Aorta (tissue), 5 donors: ENCODE measurements at regions not wholly inside any gene's neighbourhood (a gene's known extent, or its start where the extent isn't known, plus 50 kb on each side); places are given as distances from the start of the nearest gene placed in this dataset.
"Not testable (repeated sequence)": the region's sequence is repeated elsewhere in the genome, so short reads cannot be mapped to it uniquely, and the experiment has no call there.

Source experiments
- ATAC-seq: fragments of 200-7000 bp; cut with Tn5 transposase; one replicate; pipeline ENCODE4 v1.9.1; 2022; ENCODE audit warnings: moderate library complexity; ENCODE audit not compliant: low FRiP score
- DNase-seq, 2 donors: peaks; one replicate each; pipeline ENCODE4 v3.0.0-alpha.2; 2020
- H3K27ac ChIP-seq, 2 donors: one replicate each; pipeline ENCODE4 v1.5.1; 2013; ENCODE audit warnings: low read length in 2 of 2, mild to moderate bottlenecking in 2 of 2, moderate library complexity in 2 of 2, control low read depth in 1 of 2, inconsistent platforms in 1 of 2, low read depth in 1 of 2
- H3K27me3 ChIP-seq, 2 donors: one replicate each; pipeline ENCODE4 v1.6.1; 2013; ENCODE audit warnings: control low read depth in 1 of 2, low read length in 1 of 2, mild to moderate bottlenecking in 1 of 2, moderate library complexity in 1 of 2; ENCODE audit not compliant: insufficient read depth in 2 of 2, control insufficient read depth in 1 of 2
- H3K36me3 ChIP-seq, 2 donors: one replicate each; pipeline ENCODE4 v1.6.1; 2013; ENCODE audit warnings: control low read depth in 1 of 2, low read length in 1 of 2, mild to moderate bottlenecking in 1 of 2; ENCODE audit not compliant: insufficient read depth in 2 of 2, control insufficient read depth in 1 of 2
- H3K4me1 ChIP-seq, 2 donors: one replicate each; pipeline ENCODE4 v1.6.1; 2013; ENCODE audit warnings: low read length in 2 of 2, control low read depth in 1 of 2, mild to moderate bottlenecking in 1 of 2, moderate library complexity in 1 of 2; ENCODE audit not compliant: insufficient read depth in 2 of 2, control insufficient read depth in 1 of 2
- H3K4me3 ChIP-seq, 2 donors: one replicate each; pipeline ENCODE4 v1.5.1; 2013; ENCODE audit warnings: low read length in 2 of 2, control low read depth in 1 of 2, mild to moderate bottlenecking in 1 of 2
- H3K9me3 ChIP-seq: one replicate; pipeline ENCODE4 v1.6.1; 2013; ENCODE audit warnings: mild to moderate bottlenecking, low read length; ENCODE audit not compliant: control insufficient read depth
- WGBS, 2 donors: extraction: QIAGEN DNeasy Blood & Tissue Kit; methylation state at CpG; one replicate each; pipeline ENCODE4 v1.1.7; 2013; 5-methylcytosine and 5-hydroxymethylcytosine counted together
- intact Hi-C, 2 donors: fragments of 100-400 bp; cut with DNase I; formaldehyde crosslinking; loops; one replicate each; pipeline versions ENCODE4 v1.14.2 to v1.15.0; 2022
- donor health status: healthy with polysubstance abuse.
- donor health status: Bipolar disorder and iron deficiency.
- donor health status: DM: no; HTN: no; CAD: no.
- donor health status: DM: no; HTN: no; CAD: no.
- donor health status: DM: yes; HTN: yes; CAD: no.

DNA sequence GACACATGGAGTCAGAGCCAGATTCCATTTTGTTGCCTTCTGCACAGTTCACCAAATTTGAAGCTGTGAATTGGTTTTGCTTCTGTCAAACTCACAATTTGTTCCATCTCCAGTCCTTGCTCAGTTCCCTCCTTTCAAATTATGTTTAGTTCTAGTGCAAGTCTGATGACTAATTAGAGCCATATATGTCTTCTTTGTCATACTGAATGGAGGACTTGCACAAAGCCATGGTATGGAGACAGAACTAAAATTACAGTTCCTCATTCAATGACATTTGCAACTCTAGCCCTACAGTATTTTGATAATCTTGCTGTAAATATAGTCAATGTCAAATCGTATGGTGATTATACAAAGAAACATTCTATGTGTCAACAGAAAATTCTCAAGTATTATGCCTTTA, 936.9 kb upstream of the CELF4 start:
- Histone ChIP-seq H3K27ac (no peak overlapping the region), H3K9me3 (no peaks in the 10 kb centered on the region), H3K4me1 (no peaks in the 10 kb centered on the region), H3K36me3 (no peaks in the 10 kb centered on the region), H3K4me3 (no peak overlapping the region), H3K27me3 (no peaks in the 10 kb centered on the region)
- ATAC-seq (no peak), DNase-seq (no peak)
- intact Hi-C loops = no loop called here
- WGBS, 2 donors = 58 to 73% methylated on average over 1 of the region's 1 CpG

DNA sequence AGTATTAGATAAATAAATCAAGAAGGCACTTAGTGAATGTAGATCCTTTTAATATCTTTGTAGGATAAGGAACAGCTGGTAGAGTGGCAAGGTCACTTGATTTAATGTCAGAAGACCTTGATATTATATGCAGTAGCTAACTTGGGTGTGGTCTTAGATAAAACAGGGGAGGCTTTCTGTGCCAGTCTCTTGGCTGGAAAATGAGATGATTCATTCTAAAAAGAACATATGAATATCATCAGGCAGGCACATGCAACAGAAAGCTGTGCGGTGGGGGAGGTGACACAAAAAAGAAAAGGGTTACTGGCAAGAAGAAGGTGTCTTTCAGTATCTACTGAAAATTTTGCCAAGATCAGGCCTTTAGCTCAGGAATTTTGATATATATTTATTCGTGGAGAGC, 931.7 kb upstream of the CELF4 start:
- Histone ChIP-seq H3K36me3 (no peaks in the 10 kb centered on the region), H3K4me1 (no peaks in the 10 kb centered on the region), H3K27ac (no peak overlapping the region), H3K4me3 (no peak overlapping the region), H3K27me3 (no peaks in the 10 kb centered on the region), H3K9me3 (no peaks in the 10 kb centered on the region)
- intact Hi-C loops = no loop called here
- WGBS, 2 donors = 65 to 78% methylated on average over 2 of the region's 2 CpGs
- ATAC-seq (no peak), DNase-seq (no peak)

DNA sequence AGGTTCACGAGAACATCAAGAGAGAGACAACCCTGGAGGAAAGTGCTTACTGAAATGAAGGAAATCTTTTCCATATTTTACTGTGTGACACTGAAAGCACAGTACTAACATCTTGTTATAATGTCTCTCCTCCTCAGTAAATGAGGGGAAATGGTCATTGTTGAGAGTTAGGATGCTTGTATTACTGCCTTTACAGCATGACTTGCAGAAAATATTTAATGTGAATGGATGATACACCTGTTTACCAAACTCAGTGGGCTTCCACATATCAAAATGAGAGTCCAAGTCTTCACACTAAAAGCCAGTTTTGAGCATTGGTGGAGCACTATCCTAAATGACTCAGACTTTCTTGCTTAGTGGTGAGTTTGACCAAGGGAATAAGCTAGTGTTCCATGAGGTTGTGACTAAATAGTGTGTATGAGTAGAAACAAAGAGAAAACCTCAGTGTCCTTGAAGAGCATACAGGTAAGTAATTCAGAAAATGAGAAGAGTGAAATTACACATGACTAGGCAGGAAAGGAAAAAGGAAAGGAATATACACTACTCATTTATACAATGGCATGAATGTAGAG, 930.7 kb upstream of the CELF4 start:
- DNase-seq (no peak), ATAC-seq (no peak)
- no peaks in the 10 kb centered on the region for H3K27me3 ChIP-seq
- H3K27ac ChIP-seq = no peak overlapping the region
- WGBS, 2 donors = 90 to 96% methylated on average over 1 of the region's 1 CpG
- H3K4me1 ChIP-seq = no peaks in the 10 kb centered on the region
- no peak overlapping the region for H3K4me3 ChIP-seq
- intact Hi-C loops = no loop called here
- no peaks in the 10 kb centered on the region for H3K9me3 ChIP-seq
- no peaks in the 10 kb centered on the region for H3K36me3 ChIP-seq

DNA sequence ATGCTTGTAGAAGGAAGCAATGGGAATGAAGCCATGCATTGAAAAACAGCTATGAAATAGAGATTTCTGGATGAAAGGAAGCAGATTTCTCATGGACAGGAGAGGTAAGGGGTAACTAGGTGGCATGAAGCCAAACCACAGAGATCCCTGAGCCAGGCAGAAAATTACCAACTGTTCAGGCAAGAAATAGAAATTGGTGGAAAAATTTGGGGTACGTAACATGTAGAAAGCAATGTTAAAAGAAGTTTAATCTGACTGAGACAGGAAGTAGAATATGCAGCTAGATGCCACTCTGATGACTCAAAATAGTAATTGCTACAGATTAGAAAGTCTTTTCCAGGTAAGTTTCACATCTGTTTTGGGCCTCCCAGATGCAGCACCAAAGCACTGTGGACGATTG, 928.5 kb upstream of the CELF4 start:
- no peak overlapping the region for H3K4me3 ChIP-seq
- no peaks in the 10 kb centered on the region for H3K36me3 ChIP-seq
- intact Hi-C loops = no loop called here
- DNase-seq (no peak), ATAC-seq (no peak)
- no peaks in the 10 kb centered on the region for H3K27me3 ChIP-seq
- no peak overlapping the region for H3K27ac ChIP-seq
- H3K9me3 ChIP-seq = no peaks in the 10 kb centered on the region
- WGBS, 2 donors = 25 to 28% methylated on average over 2 of the region's 2 CpGs
- H3K4me1 ChIP-seq = no peaks in the 10 kb centered on the region

DNA sequence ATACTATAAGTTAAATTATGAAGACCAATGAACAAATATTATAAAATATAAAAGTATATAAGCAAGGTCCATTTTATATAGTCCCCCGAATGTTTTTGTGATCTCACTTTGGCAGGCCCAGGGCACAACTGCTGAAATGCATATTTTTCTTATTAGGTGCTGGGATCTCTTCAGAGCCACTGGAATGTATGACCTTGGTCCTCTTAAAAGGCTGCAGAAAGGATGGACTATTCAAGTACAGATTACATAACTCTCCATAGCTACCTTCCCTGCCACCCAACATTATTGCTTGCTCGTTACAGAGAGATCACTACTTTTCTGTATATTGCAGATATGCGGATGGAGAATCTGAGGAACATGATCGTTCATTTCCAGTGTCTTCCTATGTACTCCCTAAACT, 925.6 kb upstream of the CELF4 start:
- WGBS, 2 donors = 90 to 91% methylated on average over 4 of the region's 4 CpGs
- Histone ChIP-seq H3K4me1 (no peaks in the 10 kb centered on the region), H3K36me3 (no peaks in the 10 kb centered on the region), H3K27ac (no peak overlapping the region), H3K9me3 (no peaks in the 10 kb centered on the region), H3K27me3 (no peaks in the 10 kb centered on the region), H3K4me3 (no peak overlapping the region)
- no peak for ATAC-seq
- intact Hi-C loops = no loop called here
- DNase-seq = no peak

DNA sequence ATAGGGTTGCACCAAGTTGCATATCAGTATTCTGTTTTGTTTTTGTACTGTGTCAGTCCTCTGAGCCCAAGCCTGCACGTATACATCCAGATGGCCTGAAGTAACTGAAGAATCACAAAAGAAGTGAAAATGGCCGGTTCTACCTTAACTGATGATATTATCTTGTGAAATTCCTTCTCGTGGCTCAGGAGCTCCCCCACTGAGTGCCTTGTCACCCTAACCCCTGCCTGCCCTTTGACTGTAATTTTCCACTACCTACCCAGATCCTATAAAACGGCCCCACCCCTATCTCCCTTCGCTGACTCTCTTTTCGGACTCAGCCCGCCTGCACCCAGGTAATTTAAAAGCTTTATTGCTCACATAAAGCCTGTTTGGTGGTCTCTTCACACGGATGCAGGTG, 924.1 kb upstream of the CELF4 start:
- H3K27me3 ChIP-seq, H3K36me3 ChIP-seq, H3K4me1 ChIP-seq, H3K9me3 ChIP-seq, ATAC-seq, H3K4me3 ChIP-seq, DNase-seq, intact Hi-C loops, H3K27ac ChIP-seq: not testable (repeated sequence)
- WGBS, 2 donors = 71 to 75% methylated on average over 8 of the region's 8 CpGs

DNA sequence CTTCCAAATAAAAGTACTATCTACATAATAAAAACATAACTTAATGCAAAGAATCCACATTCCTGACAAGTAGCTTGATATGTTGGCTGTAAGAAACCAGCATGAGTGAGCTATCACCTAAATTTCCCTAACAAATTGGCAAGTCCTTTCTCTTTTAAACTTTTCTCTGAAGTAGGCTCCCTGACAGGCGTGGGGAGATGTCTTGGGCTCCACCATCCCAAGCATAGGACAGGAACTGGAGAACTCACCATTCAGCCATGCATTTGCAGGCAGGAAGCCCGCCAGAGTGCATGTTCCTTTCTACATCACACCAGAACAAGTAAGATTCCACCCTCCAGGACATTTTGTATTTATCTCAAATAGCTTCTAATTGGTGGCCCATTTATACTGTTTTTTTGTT, 921.9 kb upstream of the CELF4 start:
- Histone ChIP-seq H3K9me3 (no peaks in the 10 kb centered on the region), H3K4me3 (no peak overlapping the region), H3K4me1 (no peaks in the 10 kb centered on the region), H3K27me3 (no peaks in the 10 kb centered on the region), H3K36me3 (no peaks in the 10 kb centered on the region), H3K27ac (no peak overlapping the region)
- WGBS, 2 donors = 72 to 73% methylated on average over 2 of the region's 2 CpGs
- intact Hi-C loops = no loop called here
- DNase-seq (no peak), ATAC-seq (no peak)

DNA sequence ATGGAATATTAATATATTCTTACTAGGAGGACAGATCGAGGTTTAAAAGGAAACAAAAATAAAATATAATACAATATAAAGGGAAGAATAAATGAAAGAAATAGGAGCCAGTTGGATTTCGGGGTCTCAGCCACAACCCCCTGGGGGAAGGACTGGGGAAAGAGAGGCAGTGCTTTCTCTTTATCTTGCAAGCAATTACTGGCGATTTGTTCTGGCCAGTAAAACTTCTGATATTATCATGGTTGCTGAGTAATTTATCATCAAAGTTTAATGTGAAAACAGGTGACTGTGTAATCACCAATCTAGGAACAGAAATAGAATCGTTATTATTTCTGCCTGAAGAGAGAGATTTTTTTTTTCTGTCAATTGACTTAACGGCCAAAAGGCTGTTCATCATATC, 917.7 kb upstream of the CELF4 start:
- intact Hi-C loops = no loop called here
- Histone ChIP-seq H3K9me3 (no peaks in the 10 kb centered on the region), H3K36me3 (no peaks in the 10 kb centered on the region), H3K27ac (no peak overlapping the region), H3K4me3 (no peak overlapping the region), H3K27me3 (no peaks in the 10 kb centered on the region), H3K4me1 (no peaks in the 10 kb centered on the region)
- WGBS, 2 donors = 16 to 20% methylated on average over 5 of the region's 5 CpGs
- DNase-seq (no peak), ATAC-seq (no peak)

DNA sequence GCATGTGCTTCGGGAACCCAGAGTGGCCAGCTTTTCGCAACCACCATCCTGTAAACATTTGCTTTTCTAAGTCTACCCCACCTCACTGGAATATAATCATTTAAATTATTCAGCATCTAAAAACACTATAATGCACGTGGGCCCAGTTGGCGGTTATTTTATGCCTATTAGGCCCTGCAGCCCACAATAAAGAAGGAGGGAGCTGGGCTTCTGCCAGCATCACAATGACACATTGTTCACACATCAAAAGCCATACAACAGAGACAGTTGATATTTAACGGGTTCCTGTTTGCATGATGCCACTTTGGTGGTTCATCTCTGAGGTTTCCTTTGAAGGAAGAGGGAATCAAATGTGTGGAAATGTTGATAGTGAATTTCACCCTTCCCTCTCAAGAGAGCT, 916.0 kb upstream of the CELF4 start:
- 84% methylated on average over 5 of the region's 5 CpGs for WGBS, 2 donors
- Histone ChIP-seq H3K36me3 (no peaks in the 10 kb centered on the region), H3K4me3 (no peak overlapping the region), H3K4me1 (no peaks in the 10 kb centered on the region), H3K27me3 (no peaks in the 10 kb centered on the region), H3K9me3 (no peaks in the 10 kb centered on the region), H3K27ac (no peak overlapping the region)
- DNase-seq (no peak), ATAC-seq (no peak)
- intact Hi-C loops = no loop called here
